K562 (cell line): ENCODE measurements at regions not wholly inside any gene's neighbourhood (a gene's known extent, or its start where the extent isn't known, plus 50 kb on each side); places are given as distances from the start of the nearest gene placed in this dataset.
A peak's percentile ranks its signal among the peaks of the same experiment; 100 is the strongest.

ENCODE experiments used
- ATAC-seq: fragments of 200-7000 bp; cut with Tn5 transposase; 3 replicates; pipeline ENCODE4 v1.9.1; 2020; ENCODE audit warnings: moderate library complexity
- BruUV-seq: library from RNA; stranded (reverse); fragments of 400-500 nt; replicated peaks from 2 replicates; lab custom pipeline; 2021; lab: Mats Ljungman, UMichigan
- CTCF ChIA-PET: fragments of 300-600 bp; formaldehyde crosslinking; extraction: SDS; loops from one replicate; lab custom pipeline; 2021; ENCODE audit warnings: low intra/inter-chr PET ratio; lab: Yijun Ruan, JAX
- POLR2A ChIA-PET: fragments of 300-600, 350-650 bp; sonication (Branson Sonifier 250); formaldehyde crosslinking; extraction: SDS; loops from one replicate; lab custom pipeline; 2021; ENCODE audit warnings: antibody characterized with exemption, inconsistent platforms; lab: Yijun Ruan, JAX
- DNase-seq, 4 experiments: peaks; one replicate each; pipeline versions ENCODE4 v3.0.0 to v3.0.0-alpha.2; 2011 to 2018; ENCODE audit warnings: low spot score in 3 of 4, mixed read lengths in 3 of 4; ENCODE audit errors: extremely low read depth in 1 of 4
- FAIRE-seq: peaks from 2 replicates; lab custom pipeline; 2011; peaks lifted over from hg19 to GRCh38; lab: Jason Lieb, UNC
- H2AFZ ChIP-seq: 2 replicates; pipeline ENCODE4 v1.6.0; 2011; ENCODE audit warnings: low read depth, low read length, control low read depth, inconsistent platforms
- H3K27ac ChIP-seq: fragments of 200-600 bp; 3 replicates; pipeline ENCODE4 v1.8.0; 2011; ENCODE audit warnings: low read depth, mild to moderate bottlenecking, control low read depth, inconsistent platforms, low read length, moderate library complexity, mixed read lengths; ENCODE audit errors: extremely low read depth
- H3K27me3 ChIP-seq, 2 experiments: fragments of 300-600 bp in 1 of 2; 2 replicates in 1 of 2; 3 replicates in 1 of 2; pipeline versions ENCODE4 v1.6.0 to v1.8.0; 2011; ENCODE audit warnings: inconsistent platforms in 2 of 2, low read length in 2 of 2, mild to moderate bottlenecking in 1 of 2, mixed read lengths in 1 of 2, moderate library complexity in 1 of 2; ENCODE audit not compliant: control insufficient read depth in 2 of 2, insufficient read depth in 2 of 2
- H3K36me3 ChIP-seq: fragments of 300-600 bp; 3 replicates; pipeline ENCODE4 v1.8.0; 2011; ENCODE audit warnings: mild to moderate bottlenecking, low read length, inconsistent platforms; ENCODE audit not compliant: control insufficient read depth, insufficient read depth
- H3K4me1 ChIP-seq, 2 experiments: fragments of 200-600 bp in 1 of 2; replicated peaks in 1 of 2; 2 replicates in 1 of 2; 3 replicates in 1 of 2; pipeline versions ENCODE4 v1.5.1 to v1.8.0; 2011; ENCODE audit warnings: inconsistent platforms in 2 of 2, low read length in 2 of 2, mild to moderate bottlenecking in 1 of 2, mixed read lengths in 1 of 2, moderate library complexity in 1 of 2; ENCODE audit not compliant: control insufficient read depth in 2 of 2, insufficient read depth in 2 of 2
- H3K4me2 ChIP-seq: 2 replicates; pipeline ENCODE4 v1.6.1; 2011; ENCODE audit warnings: low read length, control low read depth, inconsistent platforms, mixed read lengths; ENCODE audit not compliant: insufficient read depth
- H3K4me3 ChIP-seq: fragments of 200-600 bp; sonication (generic), shearing (Covaris generic); 2 replicates; pipeline ENCODE4 v1.5.1; 2016; ENCODE audit warnings: control low read depth, inconsistent platforms
- H3K79me2 ChIP-seq: fragments of 200-600 bp; 3 replicates; pipeline ENCODE4 v1.8.0; 2011; ENCODE audit warnings: low read length, inconsistent platforms; ENCODE audit not compliant: control insufficient read depth, insufficient read depth
- H3K9ac ChIP-seq, 2 experiments: 2 replicates each; pipeline versions ENCODE4 v1.6.0 to v1.6.1; 2011; ENCODE audit warnings: low read depth in 2 of 2, low read length in 2 of 2, control low read depth in 1 of 2, inconsistent platforms in 1 of 2, mild to moderate bottlenecking in 1 of 2, mixed read lengths in 1 of 2; ENCODE audit not compliant: insufficient read depth in 1 of 2
- H3K9me1 ChIP-seq: one replicate; pipeline ENCODE4 v1.6.0; 2011; ENCODE audit warnings: inconsistent platforms, mild to moderate bottlenecking, low read length, moderate library complexity; ENCODE audit not compliant: control insufficient read depth, insufficient read depth
- H3K9me3 ChIP-seq: replicated peaks from 2 replicates; pipeline ENCODE4 v1.5.1; 2011; ENCODE audit warnings: low read depth, low read length, inconsistent platforms; ENCODE audit not compliant: control insufficient read depth, insufficient read depth
- H4K20me1 ChIP-seq: replicated peaks from 2 replicates; pipeline ENCODE4 v1.6.1; 2011; ENCODE audit warnings: low read length, inconsistent platforms, mixed read lengths; ENCODE audit not compliant: control insufficient read depth, insufficient read depth
- ESRRB ChIP-seq: fragments of 250-450 bp; sonication (Bioruptor Pico); IDR thresholded peaks from 2 replicates; pipeline ENCODE4 v1.5.0; 2020; ENCODE audit warnings: mild to moderate bottlenecking, moderate library complexity, borderline replicate concordance
- FOXP1 ChIP-seq: sonication (generic); formaldehyde crosslinking; IDR thresholded peaks from 2 replicates; pipeline ENCODE4 v1.8.0; 2022; ENCODE audit warnings: mild to moderate bottlenecking, missing genetic modification reagents
- MEIS2 ChIP-seq: fragments of 450-650 bp; IDR thresholded peaks from 2 replicates; pipeline ENCODE4 v1.6.1; 2014; ENCODE audit warnings: mild to moderate bottlenecking; ENCODE audit not compliant: partially characterized antibody
- MTF1 ChIP-seq: fragments of 250-450 bp; sonication (Bioruptor Pico); IDR thresholded peaks from 2 replicates; pipeline ENCODE4 v1.9.0; 2021; ENCODE audit warnings: moderate library complexity, mild to moderate bottlenecking, inconsistent platforms, borderline replicate concordance
- POU5F1 ChIP-seq: fragments of 150-350 bp; IDR thresholded peaks from 2 replicates; pipeline ENCODE4 v1.6.1; 2014; ENCODE audit warnings: borderline replicate concordance, low read length, low read depth, mild to moderate bottlenecking; ENCODE audit not compliant: partially characterized antibody
- PRPF4 ChIP-seq: fragments of 200-400 bp; formaldehyde crosslinking; IDR thresholded peaks from one replicate; pipeline ENCODE4 v1.6.1; 2017; ENCODE audit warnings: low read length, low read depth, mild to moderate bottlenecking; ENCODE audit not compliant: insufficient read depth, poor library complexity, severe bottlenecking
- RUNX1 ChIP-seq: sonication (generic); IDR thresholded peaks from 2 replicates; pipeline ENCODE4 v1.6.1; 2016; ENCODE audit warnings: antibody characterized with exemption, low read depth
- SMAD4 ChIP-seq: fragments of 250-450 bp; sonication (Bioruptor Pico); conservative IDR thresholded peaks from 2 replicates; pipeline ENCODE4 v1.8.0; 2021; ENCODE audit warnings: inconsistent platforms, mild to moderate bottlenecking, moderate library complexity
- THAP12 ChIP-seq: fragments of 250-450 bp; sonication (Bioruptor Pico); IDR thresholded peaks from 2 replicates; pipeline ENCODE4 v1.9.0; 2021; ENCODE audit warnings: mild to moderate bottlenecking, inconsistent platforms
- ZEB2 ChIP-seq: fragments of 450-650 bp; IDR thresholded peaks from 2 replicates; pipeline ENCODE4 v1.6.1; 2016
- ZNF124 ChIP-seq: sonication (generic); formaldehyde crosslinking; IDR thresholded peaks from 2 replicates; pipeline ENCODE4 v1.8.1; 2022; ENCODE audit warnings: missing genetic modification reagents
- ZNF584 ChIP-seq: fragments of 200-800 bp; sonication (Bioruptor generic); IDR thresholded peaks from 2 replicates; pipeline ENCODE4 v1.6.1; 2016; ENCODE audit warnings: low read depth, mild to moderate bottlenecking, missing genetic modification characterization, missing compliant biosample characterization
- WGBS: fragments of 100-300 bp; shearing (Covaris generic); methylation state at CpG from one replicate; pipeline ENCODE4 v1.1.6; 2016; ENCODE audit warnings: low coverage, mixed read lengths; ENCODE audit not compliant: insufficient coverage; ENCODE audit errors: missing lambda C conversion rate; 5-methylcytosine and 5-hydroxymethylcytosine counted together
- in situ Hi-C: fragments of 300-500 bp; cut with MboI; formaldehyde crosslinking; loops from 4 replicates; pipeline ENCODE4 v1.15.0; 2018; ENCODE audit warnings: inconsistent platforms, mixed read lengths
- intact Hi-C: fragments of 100-400 bp; cut with micrococcal nuclease; formaldehyde crosslinking; loops from 2 replicates; pipeline ENCODE4 v1.14.2; 2022
- TF ChIP-seq, protein P1 (sequence below): fragments of 200-400 bp; formaldehyde crosslinking; IDR thresholded peaks from 2 replicates; pipeline ENCODE4 v1.6.1; 2017; ENCODE audit warnings: mild to moderate bottlenecking, low read depth, low read length, moderate library complexity

GRCh38 chr15:89398896-89399237, 64.2 kb upstream of the POLG start:
- Histone ChIP-seq H3K4me1 (peaks cover 0 to 16% of the 10 kb centered on the region in 2 experiments; a peak in 3 of 5 replicates), H3K36me3 (no peaks in the 10 kb centered on the region), H4K20me1 (no peaks in the 10 kb centered on the region), H3K9me1 (no peaks in the 10 kb centered on the region), H3K27me3 (peaks cover 2 to 32% of the 10 kb centered on the region in 2 experiments; a peak in 4 of 5 replicates), H3K27ac (no peak overlapping the region), H3K4me2 (peak overlapping the region; percentile 18; the same call in 1 of the 2 replicates), H3K9me3 (no peaks in the 10 kb centered on the region), H3K79me2 (no peaks in the 10 kb centered on the region), H3K9ac (no peak overlapping the region), H3K4me3 (no peak overlapping the region), H2AFZ (no peak overlapping the region; the same call in 1 of the 2 replicates)
- in situ Hi-C loops (no loop called here), intact Hi-C loops (loop anchor here (2.0 kb wide), 1 partner anchor 40 kb away; no protein-coding TSS in a partner anchor)
- ChIA-PET POLR2A (no interaction called here), CTCF (interaction anchor here (0.6 to 3.3 kb wide), 2 partner anchors 40 to 42 kb away, joined by 3 to 15 read pairs; no protein-coding TSS in a partner anchor)
- FAIRE-seq (no peak), DNase-seq (no peak), ATAC-seq (no peak)
- no peak for TF ChIP-seq ZNF124 (CRISPR knock-in tag)
- TF ChIP-seq, protein P1, sequence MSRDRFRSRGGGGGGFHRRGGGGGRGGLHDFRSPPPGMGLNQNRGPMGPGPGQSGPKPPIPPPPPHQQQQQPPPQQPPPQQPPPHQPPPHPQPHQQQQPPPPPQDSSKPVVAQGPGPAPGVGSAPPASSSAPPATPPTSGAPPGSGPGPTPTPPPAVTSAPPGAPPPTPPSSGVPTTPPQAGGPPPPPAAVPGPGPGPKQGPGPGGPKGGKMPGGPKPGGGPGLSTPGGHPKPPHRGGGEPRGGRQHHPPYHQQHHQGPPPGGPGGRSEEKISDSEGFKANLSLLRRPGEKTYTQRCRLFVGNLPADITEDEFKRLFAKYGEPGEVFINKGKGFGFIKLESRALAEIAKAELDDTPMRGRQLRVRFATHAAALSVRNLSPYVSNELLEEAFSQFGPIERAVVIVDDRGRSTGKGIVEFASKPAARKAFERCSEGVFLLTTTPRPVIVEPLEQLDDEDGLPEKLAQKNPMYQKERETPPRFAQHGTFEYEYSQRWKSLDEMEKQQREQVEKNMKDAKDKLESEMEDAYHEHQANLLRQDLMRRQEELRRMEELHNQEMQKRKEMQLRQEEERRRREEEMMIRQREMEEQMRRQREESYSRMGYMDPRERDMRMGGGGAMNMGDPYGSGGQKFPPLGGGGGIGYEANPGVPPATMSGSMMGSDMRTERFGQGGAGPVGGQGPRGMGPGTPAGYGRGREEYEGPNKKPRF = no peak
- no peak for TF ChIP-seq PRPF4
- no peak for TF ChIP-seq ESRRB
- no peak for TF ChIP-seq RUNX1
- no peak for TF ChIP-seq ZEB2
- TF ChIP-seq SMAD4 (CRISPR knock-in tag) = no peak
- TF ChIP-seq FOXP1 (CRISPR knock-in tag) = no peak
- no peak for TF ChIP-seq POU5F1
- no peak for TF ChIP-seq THAP12
- TF ChIP-seq MEIS2 = no peak
- TF ChIP-seq ZNF584 = no peak
- no peak for TF ChIP-seq MTF1 (CRISPR knock-in tag)
- no TSS peak for BruUV-seq
- WGBS = 11% methylated on average over 5 of the region's 5 CpGs
